Colonic mucosa (tissue), 4 donors: ENCODE measurements at regions not wholly inside any gene's neighbourhood (a gene's known extent, or its start where the extent isn't known, plus 50 kb on each side); places are given as distances from the start of the nearest gene placed in this dataset.

ENCODE experiments used
- DNase-seq: peaks from one replicate; pipeline ENCODE4 v3.0.0-alpha.2; 2020
- H3K27ac ChIP-seq: fragments of 200-600 bp; one replicate; pipeline ENCODE4 v1.8.0; 2021
- H3K27me3 ChIP-seq: fragments of 200-600 bp; one replicate; pipeline ENCODE4 v1.8.0; 2021
- H3K36me3 ChIP-seq: fragments of 200-600 bp; one replicate; pipeline ENCODE4 v1.8.0; 2021
- H3K4me1 ChIP-seq: fragments of 200-600 bp; one replicate; pipeline ENCODE4 v1.8.0; 2021; ENCODE audit warnings: mild to moderate bottlenecking
- H3K4me3 ChIP-seq: fragments of 200-600 bp; one replicate; pipeline ENCODE4 v1.8.0; 2021
- H3K9ac ChIP-seq, 2 donors: one replicate each; pipeline ENCODE4 v1.7.0; 2013; ENCODE audit warnings: control low read depth in 2 of 2, low read depth in 2 of 2, low read length in 2 of 2
- H3K9me3 ChIP-seq: fragments of 200-600 bp; one replicate; pipeline ENCODE4 v1.8.0; 2021
- intact Hi-C: fragments of 100-400 bp; cut with DNase I; formaldehyde crosslinking; loops from one replicate; pipeline ENCODE4 v1.14.1; 2022
- TF ChIP-seq, protein P1 (sequence below): fragments of 200-600 bp; IDR thresholded peaks from one replicate; pipeline ENCODE4 v1.8.0; 2022; ENCODE audit warnings: antibody characterized with exemption, mild to moderate bottlenecking
- donor health status: healthy.
- donor health status: DM: no; HTN: no; CAD: no.
- donor health status: DM: no; HTN: no; CAD: no.

DNA sequence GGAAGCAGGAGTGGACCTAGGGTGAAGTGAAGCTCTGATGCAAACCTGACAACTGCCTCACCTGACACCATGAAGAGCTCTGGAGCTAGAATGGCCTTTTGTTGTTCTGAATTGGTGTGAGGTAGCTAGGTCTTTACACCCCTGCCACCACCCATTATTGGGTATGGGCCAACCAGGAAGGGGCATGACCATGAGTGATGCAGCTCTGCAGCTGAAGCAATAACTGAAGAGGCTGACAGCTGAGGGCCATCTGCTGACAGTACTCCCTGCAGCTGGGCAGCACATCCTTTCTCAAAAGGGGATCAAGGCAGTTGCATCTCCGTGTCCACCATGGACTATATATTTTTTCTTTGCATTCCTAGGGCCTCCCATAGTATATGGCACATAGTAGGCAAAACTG is 87.0 kb upstream of the TLE1 start:
- H3K27me3 ChIP-seq, result no peaks in the 10 kb centered on the region
- H3K9ac ChIP-seq, result no peak overlapping the region
- no peaks in the 10 kb centered on the region for H3K4me1 ChIP-seq
- H3K4me3 ChIP-seq, result no peak overlapping the region
- H3K9me3 ChIP-seq, result no peaks in the 10 kb centered on the region
- H3K27ac ChIP-seq, result no peak overlapping the region
- no peaks in the 10 kb centered on the region for H3K36me3 ChIP-seq
- intact Hi-C loops, result no loop called here
- TF ChIP-seq, protein P1, sequence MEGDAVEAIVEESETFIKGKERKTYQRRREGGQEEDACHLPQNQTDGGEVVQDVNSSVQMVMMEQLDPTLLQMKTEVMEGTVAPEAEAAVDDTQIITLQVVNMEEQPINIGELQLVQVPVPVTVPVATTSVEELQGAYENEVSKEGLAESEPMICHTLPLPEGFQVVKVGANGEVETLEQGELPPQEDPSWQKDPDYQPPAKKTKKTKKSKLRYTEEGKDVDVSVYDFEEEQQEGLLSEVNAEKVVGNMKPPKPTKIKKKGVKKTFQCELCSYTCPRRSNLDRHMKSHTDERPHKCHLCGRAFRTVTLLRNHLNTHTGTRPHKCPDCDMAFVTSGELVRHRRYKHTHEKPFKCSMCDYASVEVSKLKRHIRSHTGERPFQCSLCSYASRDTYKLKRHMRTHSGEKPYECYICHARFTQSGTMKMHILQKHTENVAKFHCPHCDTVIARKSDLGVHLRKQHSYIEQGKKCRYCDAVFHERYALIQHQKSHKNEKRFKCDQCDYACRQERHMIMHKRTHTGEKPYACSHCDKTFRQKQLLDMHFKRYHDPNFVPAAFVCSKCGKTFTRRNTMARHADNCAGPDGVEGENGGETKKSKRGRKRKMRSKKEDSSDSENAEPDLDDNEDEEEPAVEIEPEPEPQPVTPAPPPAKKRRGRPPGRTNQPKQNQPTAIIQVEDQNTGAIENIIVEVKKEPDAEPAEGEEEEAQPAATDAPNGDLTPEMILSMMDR, result no peak
- no peak for DNase-seq

DNA sequence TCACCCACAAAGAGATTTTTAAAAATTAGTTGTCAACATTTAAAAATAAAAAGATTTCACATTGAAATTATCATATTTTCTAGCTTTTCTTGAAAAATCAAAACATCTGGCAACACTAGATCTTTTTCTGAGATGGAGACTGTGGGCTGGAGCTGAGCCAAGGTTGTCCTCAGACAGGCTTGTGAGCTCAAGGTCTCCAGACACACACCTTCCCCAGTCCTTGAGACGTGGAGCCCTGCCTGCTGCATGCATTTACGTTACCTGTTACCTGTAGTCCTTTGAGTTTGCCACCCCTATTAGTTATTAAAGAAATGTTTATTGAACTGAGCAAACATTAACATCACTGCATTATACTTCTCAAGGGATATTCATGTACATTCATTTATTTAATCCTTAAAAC is 87.5 kb upstream of the TLE1 start:
- no peaks in the 10 kb centered on the region for H3K9me3 ChIP-seq
- no peaks in the 10 kb centered on the region for H3K27me3 ChIP-seq
- H3K27ac ChIP-seq, result no peak overlapping the region
- intact Hi-C loops, result no loop called here
- no peak for DNase-seq
- H3K4me3 ChIP-seq, result no peak overlapping the region
- TF ChIP-seq, protein P1, result no peak
- no peaks in the 10 kb centered on the region for H3K36me3 ChIP-seq
- no peak overlapping the region for H3K9ac ChIP-seq
- H3K4me1 ChIP-seq, result no peaks in the 10 kb centered on the region

DNA sequence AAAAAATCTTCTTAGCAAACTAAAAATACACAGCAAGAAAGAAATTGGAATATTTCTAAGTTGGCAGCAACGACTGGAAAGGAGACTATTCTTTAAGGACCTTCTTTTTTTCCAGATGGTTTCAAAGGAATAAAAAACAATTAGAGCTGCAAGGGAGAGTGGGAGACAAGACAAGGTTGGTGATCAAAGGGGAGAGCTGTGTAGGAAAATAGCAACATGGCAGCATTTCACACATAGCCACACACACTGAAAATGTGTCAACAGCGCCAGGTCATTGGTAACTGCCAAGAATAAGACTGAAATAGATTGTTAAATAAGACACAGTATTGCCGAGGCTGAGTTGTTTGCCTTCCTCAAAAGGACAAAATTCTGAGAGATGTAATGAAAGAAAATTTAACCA is 88.1 kb upstream of the TLE1 start:
- Histone ChIP-seq H3K9ac (no peak overlapping the region), H3K36me3 (no peaks in the 10 kb centered on the region), H3K9me3 (no peaks in the 10 kb centered on the region), H3K4me1 (no peaks in the 10 kb centered on the region), H3K27me3 (no peaks in the 10 kb centered on the region), H3K4me3 (no peak overlapping the region), H3K27ac (no peak overlapping the region)
- intact Hi-C loops, result no loop called here
- TF ChIP-seq, protein P1, result no peak
- DNase-seq, result no peak

DNA sequence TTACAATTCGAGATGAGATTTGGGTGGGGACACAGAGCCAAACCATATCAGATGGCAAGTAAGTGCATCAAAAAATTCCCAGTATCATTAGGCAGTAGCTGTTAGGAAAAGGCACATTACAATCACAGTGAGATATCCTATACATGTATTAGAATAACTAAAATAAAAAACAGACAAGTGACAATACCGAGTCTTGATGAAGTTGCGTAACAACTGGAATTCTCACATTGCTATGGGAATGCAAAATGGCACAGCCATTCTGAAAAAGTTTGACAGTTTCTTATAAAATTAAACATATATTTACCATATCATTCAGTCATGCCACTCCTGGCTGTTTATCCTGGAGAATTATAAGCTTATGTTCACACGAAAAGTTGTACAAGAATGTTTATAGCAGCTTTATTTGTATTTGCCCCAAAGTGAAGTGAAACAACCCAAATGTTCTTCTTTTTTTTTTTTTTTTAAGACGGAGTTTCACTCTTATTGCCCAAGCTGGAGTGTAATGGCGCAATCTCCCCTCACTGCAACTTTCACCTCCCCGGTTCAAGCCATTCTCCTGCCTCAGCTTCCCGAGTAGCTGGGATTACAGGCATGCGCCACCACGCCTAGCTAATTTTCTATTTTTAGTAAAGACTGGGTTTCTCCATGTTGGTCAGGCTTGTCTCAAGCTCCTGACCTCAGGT is 93.1 kb upstream of the TLE1 start:
- intact Hi-C loops, result no loop called here

DNA sequence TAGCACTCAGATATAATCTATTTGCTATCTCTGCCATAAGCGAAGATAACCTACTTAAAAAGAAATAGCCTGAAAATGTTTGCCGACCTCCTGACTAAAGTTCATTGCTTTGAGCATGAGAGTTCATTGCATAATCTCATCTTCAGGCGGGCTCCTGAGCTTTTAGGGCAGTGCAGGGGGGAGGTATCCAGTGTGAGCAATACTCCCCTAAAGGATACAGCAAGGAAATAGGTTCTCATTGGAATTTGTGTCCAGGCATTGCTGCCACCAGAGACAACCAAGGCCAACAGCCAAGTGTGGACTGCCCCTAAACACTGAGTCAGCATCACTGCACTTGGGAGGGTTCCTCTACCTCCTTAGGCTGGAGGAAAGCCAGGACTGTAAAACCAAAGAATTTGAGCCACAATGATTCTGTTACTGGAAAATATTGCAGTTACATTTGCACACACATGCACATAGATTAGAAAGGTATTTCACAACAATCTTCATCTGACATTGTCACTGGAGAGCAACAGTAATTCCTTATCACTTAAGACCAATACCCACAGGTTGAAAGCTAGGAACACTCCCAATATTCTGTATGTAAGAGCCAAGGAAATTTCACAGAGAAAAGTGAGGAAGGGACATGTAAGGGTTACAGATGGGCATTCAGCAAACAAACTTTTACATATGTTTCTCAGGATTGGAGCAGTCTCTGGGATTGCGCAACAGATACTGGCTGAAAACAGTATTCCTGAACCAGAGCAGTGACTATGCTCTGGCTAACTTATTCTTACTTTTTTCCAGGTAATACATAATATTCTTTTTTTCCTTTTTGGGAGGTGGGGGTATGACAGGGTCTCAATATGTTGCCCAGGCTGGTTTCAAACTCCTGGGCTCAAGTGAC is 98.6 kb upstream of the TLE1 start:
- H3K4me1 ChIP-seq, result no peaks in the 10 kb centered on the region
- no peak overlapping the region for H3K4me3 ChIP-seq
- no peaks in the 10 kb centered on the region for H3K36me3 ChIP-seq
- TF ChIP-seq, protein P1, result no peak
- H3K9me3 ChIP-seq, result no peaks in the 10 kb centered on the region
- DNase-seq, result peak; percentile 53
- no peaks in the 10 kb centered on the region for H3K27me3 ChIP-seq
- H3K27ac ChIP-seq, result peak overlapping the region; percentile 34
- no peak overlapping the region for H3K9ac ChIP-seq
- intact Hi-C loops, result no loop called here

More for the DNA sequence above, 93.1 kb upstream of the TLE1 start:
- H3K36me3 ChIP-seq, result no peaks in the 10 kb centered on the region
- TF ChIP-seq, protein P1, result no peak
- H3K27ac ChIP-seq, result no peak overlapping the region
- no peak for DNase-seq
- H3K27me3 ChIP-seq, result no peaks in the 10 kb centered on the region
- no peaks in the 10 kb centered on the region for H3K9me3 ChIP-seq
- no peak overlapping the region for H3K9ac ChIP-seq
- no peaks in the 10 kb centered on the region for H3K4me1 ChIP-seq
- H3K4me3 ChIP-seq, result no peak overlapping the region
